ENCODE measurements at regions not wholly inside any gene's neighbourhood (a gene's known extent, or its start where the extent isn't known, plus 50 kb on each side); places are given as distances from the start of the nearest gene placed in this dataset.

DNA sequence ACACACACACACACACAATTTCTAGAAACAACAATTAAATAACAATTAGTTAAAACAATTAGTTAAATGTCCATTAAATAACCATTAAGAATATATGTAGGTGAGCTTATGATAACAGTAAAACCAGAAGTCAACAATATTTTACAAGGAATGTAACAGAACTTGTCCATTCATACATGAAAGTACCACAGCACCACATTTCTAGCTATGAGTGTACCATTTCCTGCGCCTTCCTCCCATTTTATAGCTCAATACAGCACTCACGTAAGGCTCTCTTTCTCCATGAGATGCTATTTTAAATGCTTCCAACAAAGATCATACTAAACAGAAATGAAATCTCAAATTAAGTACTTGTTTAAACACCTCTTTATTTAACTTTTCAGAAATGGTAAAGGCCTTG, 367.3 kb upstream of the ZWINT start:
- intact Hi-C loops (cut with DNase I, micrococcal nuclease): no loop called here
- no peak overlapping the region for H3K27ac ChIP-seq (ENCODE audit: low read depth in 1 of 2, low read length in 2 of 2)
- H3K9me3 ChIP-seq (ENCODE audit: control insufficient read depth in 1 of 2, insufficient read depth in 1 of 2, low read length in 2 of 2): no peaks in the 10 kb centered on the region
- Mint-ChIP-seq H3K27ac (no peak overlapping the region), H3K4me1 (ENCODE audit: low read depth) (no peaks in the 10 kb centered on the region), H3K27me3 (no peaks in the 10 kb centered on the region), H3K9me3 (peaks cover 11% of the 10 kb centered on the region), H3K36me3 (ENCODE audit: low read depth) (no peaks in the 10 kb centered on the region), H3K4me3 (no peak overlapping the region)
- no peaks in the 10 kb centered on the region for H3K36me3 ChIP-seq (ENCODE audit: insufficient read depth, low read length)
- POLR2A ChIA-PET: no interaction called here
- H3K27me3 ChIP-seq (ENCODE audit: control insufficient read depth in 1 of 2, insufficient read depth in 2 of 2, low read length in 2 of 2): no peaks in the 10 kb centered on the region
- TF ChIP-seq, protein P1, sequence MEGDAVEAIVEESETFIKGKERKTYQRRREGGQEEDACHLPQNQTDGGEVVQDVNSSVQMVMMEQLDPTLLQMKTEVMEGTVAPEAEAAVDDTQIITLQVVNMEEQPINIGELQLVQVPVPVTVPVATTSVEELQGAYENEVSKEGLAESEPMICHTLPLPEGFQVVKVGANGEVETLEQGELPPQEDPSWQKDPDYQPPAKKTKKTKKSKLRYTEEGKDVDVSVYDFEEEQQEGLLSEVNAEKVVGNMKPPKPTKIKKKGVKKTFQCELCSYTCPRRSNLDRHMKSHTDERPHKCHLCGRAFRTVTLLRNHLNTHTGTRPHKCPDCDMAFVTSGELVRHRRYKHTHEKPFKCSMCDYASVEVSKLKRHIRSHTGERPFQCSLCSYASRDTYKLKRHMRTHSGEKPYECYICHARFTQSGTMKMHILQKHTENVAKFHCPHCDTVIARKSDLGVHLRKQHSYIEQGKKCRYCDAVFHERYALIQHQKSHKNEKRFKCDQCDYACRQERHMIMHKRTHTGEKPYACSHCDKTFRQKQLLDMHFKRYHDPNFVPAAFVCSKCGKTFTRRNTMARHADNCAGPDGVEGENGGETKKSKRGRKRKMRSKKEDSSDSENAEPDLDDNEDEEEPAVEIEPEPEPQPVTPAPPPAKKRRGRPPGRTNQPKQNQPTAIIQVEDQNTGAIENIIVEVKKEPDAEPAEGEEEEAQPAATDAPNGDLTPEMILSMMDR (IDR thresholded peaks at IDR 0.05): no peak
- no peak for ATAC-seq (ENCODE audit: poor library complexity)
- H3K4me1 ChIP-seq (ENCODE audit: insufficient read depth, low read length): no peaks in the 10 kb centered on the region
- no peak overlapping the region for H3K4me3 ChIP-seq (ENCODE audit: low read length)
- CTCF ChIA-PET: no interaction called here
- no peak for DNase-seq

DNA sequence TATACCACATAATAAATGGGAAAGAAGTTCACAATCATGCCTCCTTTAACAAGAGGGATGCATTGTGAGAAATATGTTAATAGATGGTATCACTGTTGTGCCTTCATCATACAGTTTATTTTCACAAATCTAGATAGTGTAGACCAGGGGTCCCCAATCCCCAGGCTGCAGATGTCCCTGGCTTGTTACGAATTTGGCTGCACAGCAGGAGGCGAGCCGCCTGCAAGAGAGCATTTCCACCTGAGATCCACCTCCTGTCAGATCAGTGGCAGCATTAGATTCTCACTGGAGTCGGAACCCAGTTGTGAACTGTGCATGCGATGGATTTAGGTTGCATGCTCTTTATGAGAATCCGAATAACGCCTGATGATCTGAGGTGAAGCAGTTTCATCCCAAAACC, 361.9 kb upstream of the ZWINT start:
- peaks cover 6% of the 10 kb centered on the region for H3K9me3 Mint-ChIP-seq
- no peak overlapping the region for H3K4me3 Mint-ChIP-seq
- no peaks in the 10 kb centered on the region for H3K27me3 Mint-ChIP-seq
- H3K4me1 Mint-ChIP-seq (ENCODE audit: low read depth): no peaks in the 10 kb centered on the region
- DNase-seq (no peak), ATAC-seq (ENCODE audit: poor library complexity) (no peak)
- Histone ChIP-seq H3K4me1 (ENCODE audit: insufficient read depth, low read length) (no peaks in the 10 kb centered on the region), H3K9me3 (ENCODE audit: control insufficient read depth in 1 of 2, insufficient read depth in 1 of 2, low read length in 2 of 2) (peaks cover 0 to 3% of the 10 kb centered on the region in 2 experiments), H3K4me3 (ENCODE audit: low read length) (no peak overlapping the region), H3K36me3 (ENCODE audit: insufficient read depth, low read length) (no peaks in the 10 kb centered on the region), H3K27ac (ENCODE audit: low read depth in 1 of 2, low read length in 2 of 2) (no peak overlapping the region), H3K27me3 (ENCODE audit: control insufficient read depth in 1 of 2, insufficient read depth in 2 of 2, low read length in 2 of 2) (no peaks in the 10 kb centered on the region)
- intact Hi-C loops (cut with DNase I, micrococcal nuclease): no loop called here
- TF ChIP-seq, protein P1 (IDR thresholded peaks at IDR 0.05): no peak
- ChIA-PET POLR2A (no interaction called here), CTCF (no interaction called here)
- no peak overlapping the region for H3K27ac Mint-ChIP-seq
- no peaks in the 10 kb centered on the region for H3K36me3 Mint-ChIP-seq (ENCODE audit: low read depth)

DNA sequence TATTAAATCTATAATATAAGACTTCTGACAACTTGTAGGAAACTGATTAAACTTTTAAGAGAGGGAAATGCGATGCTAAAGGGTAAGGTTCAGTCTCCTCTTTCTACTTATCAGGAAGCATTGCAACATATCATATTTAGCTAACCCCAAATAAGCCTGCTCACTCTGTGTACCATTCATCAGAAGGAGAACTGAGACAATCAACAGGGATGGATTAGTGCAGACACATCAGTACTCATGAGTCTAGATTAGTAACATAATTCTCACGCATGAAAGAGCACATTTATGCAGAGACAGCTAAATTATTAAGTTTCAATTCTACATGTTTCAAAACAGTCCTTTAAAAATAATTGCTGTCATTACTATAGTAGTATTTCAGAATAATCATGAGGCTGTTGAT, 354.2 kb upstream of the ZWINT start:
- H3K36me3 Mint-ChIP-seq (ENCODE audit: low read depth): no peaks in the 10 kb centered on the region
- ATAC-seq (ENCODE audit: poor library complexity): no peak
- Histone ChIP-seq H3K4me3 (ENCODE audit: low read length) (no peak overlapping the region), H3K4me1 (ENCODE audit: insufficient read depth, low read length) (no peaks in the 10 kb centered on the region), H3K36me3 (ENCODE audit: insufficient read depth, low read length) (no peaks in the 10 kb centered on the region), H3K9me3 (ENCODE audit: control insufficient read depth in 1 of 2, insufficient read depth in 1 of 2, low read length in 2 of 2) (no peaks in the 10 kb centered on the region), H3K27ac (ENCODE audit: low read depth in 1 of 2, low read length in 2 of 2) (no peak overlapping the region), H3K27me3 (ENCODE audit: control insufficient read depth in 1 of 2, insufficient read depth in 2 of 2, low read length in 2 of 2) (no peaks in the 10 kb centered on the region)
- no peaks in the 10 kb centered on the region for H3K4me1 Mint-ChIP-seq (ENCODE audit: low read depth)
- H3K9me3 Mint-ChIP-seq: peaks cover 12% of the 10 kb centered on the region
- H3K4me3 Mint-ChIP-seq: no peak overlapping the region
- TF ChIP-seq, protein P1 (IDR thresholded peaks at IDR 0.05): no peak
- intact Hi-C loops (cut with DNase I, micrococcal nuclease): no loop called here
- ChIA-PET POLR2A (no interaction called here), CTCF (no interaction called here)
- H3K27ac Mint-ChIP-seq: no peak overlapping the region
- DNase-seq: no peak
- no peaks in the 10 kb centered on the region for H3K27me3 Mint-ChIP-seq

Measured in CD4-positive, alpha-beta T cell (primary cell).